ENCODE measurements at regions not wholly inside any gene's neighbourhood (a gene's known extent, or its start where the extent isn't known, plus 50 kb on each side); places are given as distances from the start of the nearest gene placed in this dataset.
"Not testable (repeated sequence)": the region's sequence is repeated elsewhere in the genome, so short reads cannot be mapped to it uniquely, and the experiment has no call there.

DNA sequence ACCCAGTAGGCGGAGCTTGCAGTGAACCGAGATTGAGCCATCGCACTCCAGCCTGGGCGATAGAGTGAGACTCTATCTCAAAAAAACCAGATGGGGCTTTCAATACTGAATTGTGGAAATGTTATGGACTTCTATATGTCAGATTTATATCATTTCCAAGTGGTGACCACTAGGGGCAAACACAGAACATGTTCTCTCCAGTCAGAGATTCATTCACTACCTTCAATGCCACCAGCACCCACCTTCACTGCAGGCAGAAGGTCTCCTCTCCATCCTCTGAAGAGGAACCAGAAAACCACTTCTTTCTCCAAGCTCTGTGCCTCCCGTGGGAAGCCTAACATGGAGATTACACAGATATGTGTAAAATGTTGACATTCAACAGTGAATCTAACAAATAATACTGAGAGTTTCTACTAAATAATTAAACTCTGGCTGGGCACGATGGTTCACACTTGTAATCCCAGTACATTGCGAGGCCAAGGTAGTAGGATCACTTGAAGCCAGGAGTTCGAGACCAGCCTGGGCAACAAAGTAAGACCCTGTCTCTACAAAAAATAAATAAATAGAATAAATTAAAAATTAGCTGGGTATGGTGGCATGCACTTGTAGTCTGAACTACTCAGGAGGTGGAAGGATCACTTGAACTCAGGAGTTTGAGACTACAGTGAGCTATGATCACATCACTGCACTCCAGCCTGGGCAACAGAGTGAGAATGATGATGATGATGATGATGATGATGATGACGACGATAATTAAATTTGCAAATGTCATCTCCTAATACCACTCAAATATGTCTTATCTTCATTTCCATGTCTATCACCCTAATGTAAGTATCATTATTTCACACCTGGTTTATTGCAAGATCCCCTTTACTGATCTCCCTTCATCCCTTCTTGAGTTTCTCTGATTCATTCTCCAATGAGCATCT is 151.1 kb downstream of the ZNF281 start:
- no peak overlapping the region for H3K4me3 ChIP-seq (ENCODE audit: severe bottlenecking)
- no peak for ATAC-seq (ENCODE audit: low read depth)
- no peak overlapping the region for H3K27ac ChIP-seq (ENCODE audit: poor library complexity, severe bottlenecking)
- H3K27me3 ChIP-seq (ENCODE audit: insufficient read depth, poor library complexity, severe bottlenecking): no peaks in the 10 kb centered on the region
- no peaks in the 10 kb centered on the region for H3K36me3 ChIP-seq (ENCODE audit: low read depth)
- H3K9me3 ChIP-seq (ENCODE audit: severe bottlenecking): no peaks in the 10 kb centered on the region
- TF ChIP-seq, protein P1, sequence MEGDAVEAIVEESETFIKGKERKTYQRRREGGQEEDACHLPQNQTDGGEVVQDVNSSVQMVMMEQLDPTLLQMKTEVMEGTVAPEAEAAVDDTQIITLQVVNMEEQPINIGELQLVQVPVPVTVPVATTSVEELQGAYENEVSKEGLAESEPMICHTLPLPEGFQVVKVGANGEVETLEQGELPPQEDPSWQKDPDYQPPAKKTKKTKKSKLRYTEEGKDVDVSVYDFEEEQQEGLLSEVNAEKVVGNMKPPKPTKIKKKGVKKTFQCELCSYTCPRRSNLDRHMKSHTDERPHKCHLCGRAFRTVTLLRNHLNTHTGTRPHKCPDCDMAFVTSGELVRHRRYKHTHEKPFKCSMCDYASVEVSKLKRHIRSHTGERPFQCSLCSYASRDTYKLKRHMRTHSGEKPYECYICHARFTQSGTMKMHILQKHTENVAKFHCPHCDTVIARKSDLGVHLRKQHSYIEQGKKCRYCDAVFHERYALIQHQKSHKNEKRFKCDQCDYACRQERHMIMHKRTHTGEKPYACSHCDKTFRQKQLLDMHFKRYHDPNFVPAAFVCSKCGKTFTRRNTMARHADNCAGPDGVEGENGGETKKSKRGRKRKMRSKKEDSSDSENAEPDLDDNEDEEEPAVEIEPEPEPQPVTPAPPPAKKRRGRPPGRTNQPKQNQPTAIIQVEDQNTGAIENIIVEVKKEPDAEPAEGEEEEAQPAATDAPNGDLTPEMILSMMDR (IDR thresholded peaks at IDR 0.05; ENCODE audit: poor library complexity, severe bottlenecking): peak; percentile 68
- no peaks in the 10 kb centered on the region for H3K4me1 ChIP-seq (ENCODE audit: insufficient read depth, poor library complexity, severe bottlenecking)
- DNase-seq (ENCODE audit: low spot score): no peak

DNA sequence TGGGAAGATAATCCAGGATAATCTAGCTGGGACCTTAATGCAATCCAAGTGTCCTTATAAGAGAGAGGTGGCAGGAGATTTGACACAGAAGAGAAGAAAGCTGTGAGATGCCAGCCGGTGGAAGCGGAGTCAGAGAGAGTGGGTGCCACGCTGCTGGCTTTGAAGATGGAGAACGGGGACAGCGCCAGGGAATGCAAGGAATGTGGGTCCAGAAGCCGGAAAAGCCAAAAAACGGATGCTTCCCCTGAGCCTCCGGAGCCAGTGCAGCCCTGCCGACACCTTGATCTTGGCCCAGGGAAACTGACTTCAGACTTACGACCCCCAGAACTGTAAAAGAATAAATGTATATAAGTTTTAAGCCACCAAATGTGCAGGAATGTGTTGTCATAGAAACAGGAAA is 152.6 kb downstream of the ZNF281 start:
- no peak overlapping the region for H3K4me3 ChIP-seq (ENCODE audit: severe bottlenecking)
- H3K27me3 ChIP-seq (ENCODE audit: insufficient read depth, poor library complexity, severe bottlenecking): no peaks in the 10 kb centered on the region
- H3K9me3 ChIP-seq (ENCODE audit: severe bottlenecking): no peaks in the 10 kb centered on the region
- no peak overlapping the region for H3K27ac ChIP-seq (ENCODE audit: poor library complexity, severe bottlenecking)
- ATAC-seq (ENCODE audit: low read depth) (no peak), DNase-seq (ENCODE audit: low spot score) (no peak)
- no peaks in the 10 kb centered on the region for H3K4me1 ChIP-seq (ENCODE audit: insufficient read depth, poor library complexity, severe bottlenecking)
- H3K36me3 ChIP-seq (ENCODE audit: low read depth): no peaks in the 10 kb centered on the region
- TF ChIP-seq, protein P1 (IDR thresholded peaks at IDR 0.05; ENCODE audit: poor library complexity, severe bottlenecking): no peak

DNA sequence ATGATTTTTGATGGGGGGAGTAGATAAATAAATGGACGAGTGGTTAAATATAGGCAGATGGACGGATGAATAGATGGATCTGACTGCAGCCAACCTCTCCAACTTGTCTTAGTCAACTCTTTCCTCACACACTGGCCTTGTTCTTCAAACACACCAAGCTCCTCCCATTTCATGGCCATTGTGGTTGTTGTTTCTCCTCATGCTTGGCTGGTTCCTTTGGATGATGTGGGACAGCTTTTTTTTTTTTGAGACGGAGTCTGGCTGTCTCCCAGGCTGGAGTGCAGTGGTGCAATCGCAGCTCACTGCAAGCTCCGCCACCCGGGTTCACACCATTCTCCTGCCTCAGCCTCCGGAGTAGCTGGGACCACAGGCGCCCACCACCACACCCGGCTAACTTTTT is 155.2 kb downstream of the ZNF281 start:
- H3K27ac ChIP-seq (ENCODE audit: poor library complexity, severe bottlenecking); H3K27me3 ChIP-seq (ENCODE audit: insufficient read depth, poor library complexity, severe bottlenecking); DNase-seq (ENCODE audit: low spot score); H3K4me1 ChIP-seq (ENCODE audit: insufficient read depth, poor library complexity, severe bottlenecking); H3K9me3 ChIP-seq (ENCODE audit: severe bottlenecking); H3K4me3 ChIP-seq (ENCODE audit: severe bottlenecking); H3K36me3 ChIP-seq (ENCODE audit: low read depth); ATAC-seq (ENCODE audit: low read depth): not testable (repeated sequence)

DNA sequence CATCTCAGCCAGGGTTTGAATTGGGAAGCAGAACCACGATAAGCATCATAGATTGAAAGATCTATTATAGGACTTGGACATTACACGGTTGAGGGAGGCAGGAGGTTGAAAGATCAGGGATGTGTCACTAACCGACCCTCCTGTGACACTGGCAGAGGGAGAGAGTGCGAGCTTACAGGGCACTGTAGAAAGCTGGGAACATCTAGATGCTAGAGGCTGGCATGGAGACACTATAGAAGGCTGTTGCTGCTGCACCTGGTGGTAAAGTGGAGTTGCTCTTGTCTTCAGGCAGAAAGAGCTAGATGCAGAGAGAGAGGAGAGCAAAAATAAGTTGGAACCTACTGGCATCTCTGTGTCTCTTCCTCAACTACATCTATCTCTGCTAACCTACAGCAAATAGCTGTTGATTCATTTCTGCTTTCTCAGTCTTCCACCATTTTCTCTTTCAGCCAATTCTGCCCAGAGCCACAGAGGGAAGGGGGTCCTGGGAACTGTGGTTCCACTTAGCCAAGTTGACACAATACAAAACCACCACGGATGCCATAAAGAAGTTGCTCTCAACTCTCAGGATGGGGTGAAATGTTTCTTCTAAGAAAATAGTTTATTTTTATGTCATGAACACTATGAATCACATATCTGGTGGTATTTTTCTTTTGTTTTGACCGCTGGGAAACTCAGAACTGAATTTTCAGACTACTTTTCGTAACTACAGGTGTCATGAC is 155.9 kb downstream of the ZNF281 start:
- Histone ChIP-seq H3K27ac (ENCODE audit: poor library complexity, severe bottlenecking) (no peak overlapping the region), H3K4me1 (ENCODE audit: insufficient read depth, poor library complexity, severe bottlenecking) (no peaks in the 10 kb centered on the region), H3K36me3 (ENCODE audit: low read depth) (no peaks in the 10 kb centered on the region), H3K27me3 (ENCODE audit: insufficient read depth, poor library complexity, severe bottlenecking) (no peaks in the 10 kb centered on the region), H3K4me3 (ENCODE audit: severe bottlenecking) (no peak overlapping the region), H3K9me3 (ENCODE audit: severe bottlenecking) (no peaks in the 10 kb centered on the region)
- ATAC-seq (ENCODE audit: low read depth): no peak
- TF ChIP-seq, protein P1 (IDR thresholded peaks at IDR 0.05; ENCODE audit: poor library complexity, severe bottlenecking): no peak
- DNase-seq (ENCODE audit: low spot score): no peak

DNA sequence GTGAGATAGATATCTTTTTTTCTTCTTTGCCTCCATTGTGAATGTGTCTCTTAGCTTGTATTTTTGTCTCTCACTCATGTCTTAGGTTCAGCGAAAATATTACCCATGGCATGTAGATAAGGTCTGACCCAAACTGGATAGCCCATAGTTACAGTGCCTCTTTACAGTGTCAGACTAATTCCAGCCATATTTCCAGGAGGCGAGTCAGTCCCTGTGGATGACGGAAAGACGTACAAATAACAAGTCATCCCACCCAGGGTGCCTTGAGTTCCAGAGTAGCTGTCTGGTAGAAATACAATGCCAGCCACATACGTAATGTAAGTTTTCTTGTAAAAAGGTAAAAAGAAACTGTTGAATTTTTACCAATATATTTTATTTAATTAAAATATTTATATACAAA is 157.3 kb downstream of the ZNF281 start:
- Histone ChIP-seq H3K4me3 (ENCODE audit: severe bottlenecking) (no peak overlapping the region), H3K36me3 (ENCODE audit: low read depth) (no peaks in the 10 kb centered on the region), H3K27me3 (ENCODE audit: insufficient read depth, poor library complexity, severe bottlenecking) (no peaks in the 10 kb centered on the region), H3K27ac (ENCODE audit: poor library complexity, severe bottlenecking) (no peak overlapping the region), H3K9me3 (ENCODE audit: severe bottlenecking) (no peaks in the 10 kb centered on the region), H3K4me1 (ENCODE audit: insufficient read depth, poor library complexity, severe bottlenecking) (no peaks in the 10 kb centered on the region)
- no peak for DNase-seq (ENCODE audit: low spot score)
- ATAC-seq (ENCODE audit: low read depth): no peak
- TF ChIP-seq, protein P1 (IDR thresholded peaks at IDR 0.05; ENCODE audit: poor library complexity, severe bottlenecking): no peak

All from RWPE2 (cell line).